GM12874 (cell line): ENCODE measurements at regions not wholly inside any gene's neighbourhood (a gene's known extent, or its start where the extent isn't known, plus 50 kb on each side); places are given as distances from the start of the nearest gene placed in this dataset.

Experiments
- TF ChIP-seq, protein P1 (sequence below): IDR thresholded peaks from 2 replicates; pipeline ENCODE4 v1.5.1; 2011; ENCODE audit warnings: low read depth, mild to moderate bottlenecking, control low read depth, low read length, moderate library complexity; ENCODE audit not compliant: insufficient read depth

GRCh38 chr9:89988458-89988857 lies 383.6 kb downstream of the GADD45G start:
- TF ChIP-seq, protein P1, sequence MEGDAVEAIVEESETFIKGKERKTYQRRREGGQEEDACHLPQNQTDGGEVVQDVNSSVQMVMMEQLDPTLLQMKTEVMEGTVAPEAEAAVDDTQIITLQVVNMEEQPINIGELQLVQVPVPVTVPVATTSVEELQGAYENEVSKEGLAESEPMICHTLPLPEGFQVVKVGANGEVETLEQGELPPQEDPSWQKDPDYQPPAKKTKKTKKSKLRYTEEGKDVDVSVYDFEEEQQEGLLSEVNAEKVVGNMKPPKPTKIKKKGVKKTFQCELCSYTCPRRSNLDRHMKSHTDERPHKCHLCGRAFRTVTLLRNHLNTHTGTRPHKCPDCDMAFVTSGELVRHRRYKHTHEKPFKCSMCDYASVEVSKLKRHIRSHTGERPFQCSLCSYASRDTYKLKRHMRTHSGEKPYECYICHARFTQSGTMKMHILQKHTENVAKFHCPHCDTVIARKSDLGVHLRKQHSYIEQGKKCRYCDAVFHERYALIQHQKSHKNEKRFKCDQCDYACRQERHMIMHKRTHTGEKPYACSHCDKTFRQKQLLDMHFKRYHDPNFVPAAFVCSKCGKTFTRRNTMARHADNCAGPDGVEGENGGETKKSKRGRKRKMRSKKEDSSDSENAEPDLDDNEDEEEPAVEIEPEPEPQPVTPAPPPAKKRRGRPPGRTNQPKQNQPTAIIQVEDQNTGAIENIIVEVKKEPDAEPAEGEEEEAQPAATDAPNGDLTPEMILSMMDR = no peak

DNA sequence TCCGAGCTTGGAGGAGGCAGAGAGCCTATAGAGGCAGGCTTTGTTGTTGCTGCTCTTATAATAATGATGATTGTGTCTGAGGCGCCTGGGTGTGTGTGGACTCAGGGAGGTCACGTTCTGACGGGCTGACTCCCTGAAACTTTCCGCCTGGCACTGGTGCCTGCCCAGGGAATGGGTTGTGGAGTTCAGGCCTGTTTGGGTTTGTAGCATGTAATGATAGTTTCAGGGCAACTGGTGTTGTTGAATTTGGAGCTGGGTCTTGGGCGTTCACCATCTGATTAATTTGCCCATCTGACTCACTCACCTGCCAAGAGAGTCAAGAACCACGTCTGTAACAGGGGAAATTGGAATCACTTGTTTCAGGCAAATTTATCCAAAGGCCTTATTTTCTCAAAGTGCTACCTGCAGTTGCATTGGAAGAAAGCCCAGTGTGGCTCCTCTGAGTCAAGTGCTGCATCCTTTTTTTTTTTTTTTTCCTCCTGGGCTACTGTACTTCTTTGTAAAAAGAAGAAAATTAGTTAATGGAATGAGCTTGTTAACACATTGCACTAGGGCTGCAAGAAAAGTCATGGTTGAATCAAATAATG lies 386.5 kb downstream of the GADD45G start:
- TF ChIP-seq, protein P1 = no peak

- TF ChIP-seq, protein P1 = no peak
Measured at GRCh38 chr9:89992326-89993198, 387.8 kb downstream of the GADD45G start.

DNA sequence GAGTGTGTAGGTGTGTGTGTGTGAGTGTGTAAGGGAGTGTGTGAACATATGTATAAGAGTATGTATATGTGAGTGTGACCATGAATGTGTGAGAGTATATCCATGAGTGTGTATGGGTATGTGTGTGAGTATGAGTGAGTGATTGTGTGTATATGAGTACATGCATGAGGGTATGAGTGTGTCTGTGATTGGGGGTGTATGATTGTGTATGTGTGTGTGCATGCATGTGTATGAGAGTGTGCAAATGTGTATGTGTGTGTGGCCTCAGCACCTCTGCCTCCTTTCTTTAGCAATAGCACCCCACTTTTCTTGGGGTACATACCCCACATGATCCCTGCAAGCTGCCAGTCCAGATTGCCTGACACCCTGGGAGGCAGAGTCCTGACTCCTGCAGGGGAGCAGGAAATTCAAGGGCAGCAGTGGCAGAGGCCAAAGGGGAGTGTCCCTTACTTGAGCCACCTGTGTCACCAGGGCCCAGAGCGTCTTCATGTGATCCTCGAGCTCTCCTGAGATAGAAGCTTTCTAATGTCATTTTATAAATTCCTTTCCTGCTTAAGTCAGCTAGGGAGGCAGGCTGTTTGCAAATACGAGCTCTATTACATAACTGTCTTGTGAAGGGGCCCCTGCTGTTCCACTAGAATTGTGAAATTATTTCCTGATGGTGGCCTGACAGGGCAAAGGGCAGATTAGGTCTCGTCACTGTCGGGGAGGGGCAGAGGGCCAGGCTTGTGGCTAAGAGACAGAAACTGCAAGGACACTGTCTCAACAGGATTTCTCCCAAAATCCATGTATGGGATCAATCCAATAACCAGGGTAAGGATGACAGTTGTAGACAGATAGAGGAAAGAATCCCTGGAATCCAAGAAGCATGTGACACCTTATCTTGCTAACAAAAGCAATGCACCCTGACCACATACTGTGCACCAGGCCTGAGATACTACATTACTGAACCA lies 389.1 kb downstream of the GADD45G start:
- TF ChIP-seq, protein P1 = no peak

GRCh38 chr9:89994988-89995613 lies 390.3 kb downstream of the GADD45G start:
- TF ChIP-seq, protein P1 = no peak

GRCh38 chr9:89996116-89996515 lies 391.3 kb downstream of the GADD45G start:
- TF ChIP-seq, protein P1 = no peak
